Mesothelial cell of epicardium (in vitro differentiated cells): ENCODE measurements at regions not wholly inside any gene's neighbourhood (a gene's known extent, or its start where the extent isn't known, plus 50 kb on each side); places are given as distances from the start of the nearest gene placed in this dataset.
A peak's percentile ranks its signal among the peaks of the same experiment; 100 is the strongest.
"Not testable (repeated sequence)": the region's sequence is repeated elsewhere in the genome, so short reads cannot be mapped to it uniquely, and the experiment has no call there.

Experiments
- DNase-seq, 2 experiments: peaks; one replicate each; pipeline ENCODE4 v3.0.0; 2021; ENCODE audit warnings: low spot score in 2 of 2; ENCODE audit not compliant: unreplicated experiment in 2 of 2
- H3K27ac Mint-ChIP-seq: 2 replicates; pipeline ENCODE4 v1.8.0; 2021; ENCODE audit warnings: mixed read lengths
- H3K27me3 Mint-ChIP-seq: 2 replicates; pipeline ENCODE4 v1.8.0; 2021; ENCODE audit warnings: low read depth, mixed read lengths
- H3K36me3 Mint-ChIP-seq: 2 replicates; pipeline ENCODE4 v1.8.0; 2021; ENCODE audit warnings: mixed read lengths
- H3K4me1 Mint-ChIP-seq: 2 replicates; pipeline ENCODE4 v1.8.0; 2021; ENCODE audit warnings: mixed read lengths
- H3K4me3 Mint-ChIP-seq: 2 replicates; pipeline ENCODE4 v1.8.0; 2021; ENCODE audit warnings: mild to moderate bottlenecking, moderate library complexity, mixed read lengths
- H3K9me3 Mint-ChIP-seq: 2 replicates; pipeline ENCODE4 v1.8.0; 2021; ENCODE audit warnings: mixed read lengths
- TF ChIP-seq, protein P1 (sequence below): fragments of 200-600 bp; sonication (generic); IDR thresholded peaks from one replicate; pipeline ENCODE4 v1.5.0; 2021; ENCODE audit warnings: antibody characterized with exemption; ENCODE audit not compliant: unreplicated experiment

DNA sequence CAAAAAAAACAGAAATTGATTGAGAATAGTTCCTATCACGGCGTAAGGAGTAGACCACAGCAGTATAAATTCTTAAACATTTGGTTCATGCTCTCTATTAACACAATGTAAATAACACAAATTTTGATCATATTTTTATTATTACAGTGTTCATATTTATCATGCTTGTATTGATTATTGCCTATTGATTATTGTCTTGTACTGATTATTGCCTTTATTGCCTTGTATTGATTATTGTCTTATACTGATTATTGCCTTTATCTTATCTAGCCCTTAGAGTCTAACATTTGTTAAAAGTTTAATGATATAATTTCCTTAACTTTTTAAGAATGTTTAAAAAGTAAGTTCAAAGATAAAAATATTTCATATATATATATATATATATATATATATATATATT, 460.7 kb downstream of the KCNT2 start:
- Mint-ChIP-seq H3K27ac (peak overlapping the region; percentile 27), H3K9me3 (no peaks in the 10 kb centered on the region), H3K4me1 (peaks cover 43% of the 10 kb centered on the region), H3K4me3 (no peak overlapping the region), H3K27me3 (no peaks in the 10 kb centered on the region), H3K36me3 (no peaks in the 10 kb centered on the region)
- no peak for DNase-seq
- TF ChIP-seq, protein P1, sequence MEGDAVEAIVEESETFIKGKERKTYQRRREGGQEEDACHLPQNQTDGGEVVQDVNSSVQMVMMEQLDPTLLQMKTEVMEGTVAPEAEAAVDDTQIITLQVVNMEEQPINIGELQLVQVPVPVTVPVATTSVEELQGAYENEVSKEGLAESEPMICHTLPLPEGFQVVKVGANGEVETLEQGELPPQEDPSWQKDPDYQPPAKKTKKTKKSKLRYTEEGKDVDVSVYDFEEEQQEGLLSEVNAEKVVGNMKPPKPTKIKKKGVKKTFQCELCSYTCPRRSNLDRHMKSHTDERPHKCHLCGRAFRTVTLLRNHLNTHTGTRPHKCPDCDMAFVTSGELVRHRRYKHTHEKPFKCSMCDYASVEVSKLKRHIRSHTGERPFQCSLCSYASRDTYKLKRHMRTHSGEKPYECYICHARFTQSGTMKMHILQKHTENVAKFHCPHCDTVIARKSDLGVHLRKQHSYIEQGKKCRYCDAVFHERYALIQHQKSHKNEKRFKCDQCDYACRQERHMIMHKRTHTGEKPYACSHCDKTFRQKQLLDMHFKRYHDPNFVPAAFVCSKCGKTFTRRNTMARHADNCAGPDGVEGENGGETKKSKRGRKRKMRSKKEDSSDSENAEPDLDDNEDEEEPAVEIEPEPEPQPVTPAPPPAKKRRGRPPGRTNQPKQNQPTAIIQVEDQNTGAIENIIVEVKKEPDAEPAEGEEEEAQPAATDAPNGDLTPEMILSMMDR: no peak

DNA sequence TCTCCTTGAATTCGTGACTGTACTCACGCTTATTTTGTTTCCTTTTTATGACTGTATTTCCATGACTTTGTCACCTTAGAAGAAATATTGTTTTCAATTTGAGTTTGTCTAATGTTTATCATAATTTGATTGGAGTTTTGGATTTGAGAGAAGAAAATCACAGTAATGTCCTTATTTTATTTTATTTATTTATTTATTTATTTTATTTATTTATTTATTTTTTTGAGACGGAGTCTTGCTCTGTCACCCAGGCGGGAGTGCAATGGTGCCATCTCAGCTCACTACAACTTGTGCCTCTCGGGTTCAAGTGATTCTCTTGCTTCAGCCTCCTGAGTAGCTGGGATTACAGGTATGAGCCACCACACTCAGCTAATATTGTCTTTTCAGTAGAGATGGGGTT, 463.1 kb downstream of the KCNT2 start:
- not testable (repeated sequence) for H3K9me3 Mint-ChIP-seq, H3K36me3 Mint-ChIP-seq
- H3K4me1 Mint-ChIP-seq: peaks cover 58% of the 10 kb centered on the region

DNA sequence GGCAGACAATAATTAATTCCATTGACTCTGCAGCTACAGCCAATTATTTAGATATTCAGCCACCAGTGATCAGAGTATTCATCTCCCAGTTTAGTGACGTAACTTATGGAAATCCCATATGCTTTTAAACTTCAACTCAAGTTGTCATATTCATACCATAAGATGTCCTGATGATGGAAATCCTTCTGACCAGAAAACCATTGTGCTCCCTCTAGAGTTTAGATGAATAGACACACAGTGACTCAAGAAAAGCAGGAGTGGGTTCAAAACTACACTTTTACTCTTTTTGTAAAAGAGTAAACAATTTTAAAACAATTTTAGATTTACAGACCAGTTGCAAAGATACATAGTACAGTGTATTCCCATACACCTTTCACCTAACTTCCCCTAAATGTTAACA, 463.7 kb downstream of the KCNT2 start:
- peaks cover 57% of the 10 kb centered on the region for H3K4me1 Mint-ChIP-seq
- H3K4me3 Mint-ChIP-seq: no peak overlapping the region
- no peak overlapping the region for H3K27ac Mint-ChIP-seq
- H3K36me3 Mint-ChIP-seq: no peaks in the 10 kb centered on the region
- no peaks in the 10 kb centered on the region for H3K27me3 Mint-ChIP-seq
- DNase-seq: no peak
- TF ChIP-seq, protein P1: no peak
- no peaks in the 10 kb centered on the region for H3K9me3 Mint-ChIP-seq

More for the DNA sequence above, 463.1 kb downstream of the KCNT2 start:
- not testable (repeated sequence) for H3K27ac Mint-ChIP-seq, H3K27me3 Mint-ChIP-seq, H3K4me3 Mint-ChIP-seq, DNase-seq

DNA sequence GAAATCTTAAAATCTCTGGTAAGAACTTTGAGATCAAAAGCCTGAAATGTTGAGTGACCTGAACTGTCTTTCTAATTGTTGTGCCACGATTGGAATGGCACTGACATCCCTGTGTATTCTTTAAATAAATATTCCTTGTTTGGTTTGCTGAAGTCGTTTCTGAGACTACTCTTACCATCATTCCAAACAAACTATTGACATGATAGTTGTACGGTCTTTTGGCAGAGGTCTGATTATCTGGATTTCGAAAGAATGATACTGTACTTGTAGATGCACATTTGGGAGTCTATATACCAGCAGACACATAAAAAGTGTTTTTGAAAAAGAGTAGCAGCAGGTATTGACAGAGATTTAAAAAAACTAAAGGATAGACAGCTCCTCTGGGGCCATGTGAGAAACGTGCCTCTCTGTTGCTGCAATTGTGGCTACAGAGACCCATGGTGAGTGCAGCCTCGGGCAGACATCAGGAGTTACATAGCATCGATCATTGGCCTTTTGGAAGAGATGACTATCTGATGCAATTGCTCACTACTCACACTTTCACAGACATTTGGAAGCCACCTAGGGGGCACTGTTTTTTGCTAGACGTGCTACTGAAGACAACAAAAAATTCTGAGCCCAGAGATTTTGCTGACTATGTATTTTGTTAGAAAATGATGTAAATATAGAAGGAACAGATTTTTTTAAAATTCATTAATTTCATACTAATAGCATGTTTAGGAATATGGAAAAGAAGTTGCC, 464.5 kb downstream of the KCNT2 start:
- Mint-ChIP-seq H3K27me3 (no peaks in the 10 kb centered on the region), H3K36me3 (no peaks in the 10 kb centered on the region), H3K9me3 (no peaks in the 10 kb centered on the region), H3K27ac (peak overlapping the region; percentile 28), H3K4me1 (peaks cover 50% of the 10 kb centered on the region), H3K4me3 (no peak overlapping the region)
- DNase-seq: no peak
- TF ChIP-seq, protein P1: no peak

DNA sequence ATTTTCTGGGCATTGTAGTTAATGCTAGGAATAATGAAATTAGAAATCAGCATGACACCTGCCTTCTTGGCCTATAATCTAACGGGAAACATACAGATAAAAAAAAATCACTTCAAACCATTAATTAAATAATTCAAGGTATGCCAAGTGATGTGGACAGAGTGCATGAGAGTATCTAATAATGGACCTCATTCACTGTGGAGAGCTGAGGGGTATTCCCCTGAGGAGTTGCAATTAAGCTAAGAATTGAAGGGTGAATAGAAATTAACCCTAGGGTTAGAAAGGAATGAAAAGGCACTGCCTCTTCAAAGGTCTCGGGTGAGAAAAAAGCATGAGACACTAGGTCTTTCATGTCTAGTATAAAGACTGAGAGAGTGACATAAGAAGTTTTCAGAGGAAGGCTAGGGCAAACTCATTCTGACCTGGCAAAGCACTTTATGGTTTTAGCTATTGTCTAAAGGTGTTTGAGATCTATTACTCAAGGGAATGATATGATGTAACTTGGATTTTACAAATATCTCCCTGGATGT, 466.1 kb downstream of the KCNT2 start:
- Mint-ChIP-seq H3K27me3 (no peaks in the 10 kb centered on the region), H3K4me3 (no peak overlapping the region), H3K27ac (peak overlapping the region; percentile 89), H3K36me3 (peaks cover 2% of the 10 kb centered on the region), H3K4me1 (peaks cover 45% of the 10 kb centered on the region), H3K9me3 (no peaks in the 10 kb centered on the region)
- TF ChIP-seq, protein P1: no peak
- no peak for DNase-seq

DNA sequence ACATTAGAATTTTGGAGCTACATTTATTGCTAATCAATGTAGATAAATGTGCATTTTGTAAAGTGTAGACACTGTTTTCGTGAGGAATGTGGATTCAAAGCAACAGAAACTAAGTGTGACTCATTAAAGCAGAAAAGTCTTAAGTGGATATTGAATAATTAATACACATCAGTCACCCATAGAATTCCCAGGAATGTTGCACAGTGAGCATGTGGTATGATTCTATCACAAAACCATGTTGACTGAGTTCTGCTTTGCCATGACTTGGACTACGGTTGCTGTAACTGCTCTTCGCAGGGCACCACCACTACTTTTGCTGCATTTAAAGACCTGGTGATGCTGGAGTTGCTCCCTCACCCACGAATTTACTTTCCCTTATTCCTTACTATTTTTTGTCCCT, 471.8 kb downstream of the KCNT2 start:
- no peaks in the 10 kb centered on the region for H3K27me3 Mint-ChIP-seq
- H3K27ac Mint-ChIP-seq: no peak overlapping the region
- H3K36me3 Mint-ChIP-seq: peaks cover 2% of the 10 kb centered on the region
- DNase-seq: no peak
- H3K4me1 Mint-ChIP-seq: peaks cover 18% of the 10 kb centered on the region
- H3K9me3 Mint-ChIP-seq: peaks cover 3% of the 10 kb centered on the region
- no peak overlapping the region for H3K4me3 Mint-ChIP-seq
- TF ChIP-seq, protein P1: no peak
